ENCODE measurements at regions not wholly inside any gene's neighbourhood (a gene's known extent, or its start where the extent isn't known, plus 50 kb on each side); places are given as distances from the start of the nearest gene placed in this dataset.

GRCh38 chr13:109572389-109572788, 214.0 kb downstream of the IRS2 start:
- DNase-seq (ENCODE audit: low spot score) = no peak
- ChIA-PET CTCF (no interaction called here), POLR2A (ENCODE audit: low non-redundant PET) (no interaction called here)
- no peak overlapping the region for H3K27ac ChIP-seq
- TF ChIP-seq CTCF (conservative IDR thresholded peaks at IDR 0.05; ENCODE audit: low read depth) = no peak

- ChIA-PET CTCF (no interaction called here), POLR2A (ENCODE audit: low non-redundant PET) (no interaction called here)
- H3K27ac ChIP-seq = no peak overlapping the region
These were observed 216.2 kb downstream of the IRS2 start for GRCh38 chr13:109569958-109570711.

GRCh38 chr13:109568339-109568818, 218.0 kb downstream of the IRS2 start:
- CTCF ChIA-PET = no interaction called here
- TF ChIP-seq CTCF (conservative IDR thresholded peaks at IDR 0.05; ENCODE audit: low read depth) = no peak
- POLR2A ChIA-PET (ENCODE audit: low non-redundant PET) = no interaction called here
- DNase-seq (ENCODE audit: low spot score) = no peak
- no peak overlapping the region for H3K27ac ChIP-seq

More at GRCh38 chr13:109569958-109570711, 216.2 kb downstream of the IRS2 start:
- no peak for DNase-seq (ENCODE audit: low spot score)
- no peak for TF ChIP-seq CTCF (conservative IDR thresholded peaks at IDR 0.05; ENCODE audit: low read depth)

GRCh38 chr13:109567315-109567714, 219.1 kb downstream of the IRS2 start:
- TF ChIP-seq CTCF (conservative IDR thresholded peaks at IDR 0.05; ENCODE audit: low read depth) = no peak
- POLR2A ChIA-PET (ENCODE audit: low non-redundant PET) = no interaction called here

GRCh38 chr13:109565877-109566276, 220.5 kb downstream of the IRS2 start:
- ChIA-PET POLR2A (ENCODE audit: low non-redundant PET) (no interaction called here), CTCF (no interaction called here)
- no peak for TF ChIP-seq CTCF (conservative IDR thresholded peaks at IDR 0.05; ENCODE audit: low read depth)
- H3K27ac ChIP-seq = no peak overlapping the region
- no peak for DNase-seq (ENCODE audit: low spot score)

More at GRCh38 chr13:109567315-109567714, 219.1 kb downstream of the IRS2 start:
- H3K27ac ChIP-seq = no peak overlapping the region
- no peak for DNase-seq (ENCODE audit: low spot score)
- CTCF ChIA-PET = no interaction called here

- DNase-seq (ENCODE audit: low spot score) = no peak
- ChIA-PET CTCF (interaction anchor here (0.8 kb wide), 1 partner anchor 12 kb away, joined by 3 read pairs; no protein-coding TSS in a partner anchor), POLR2A (ENCODE audit: low non-redundant PET) (no interaction called here)
- no peak overlapping the region for H3K27ac ChIP-seq
- no peak for TF ChIP-seq CTCF (conservative IDR thresholded peaks at IDR 0.05; ENCODE audit: low read depth)
These were observed 238.0 kb downstream of the IRS2 start for GRCh38 chr13:109548374-109548773.
